Anterior cingulate cortex (tissue), 58 donors: ENCODE measurements at regions not wholly inside any gene's neighbourhood (a gene's known extent, or its start where the extent isn't known, plus 50 kb on each side); places are given as distances from the start of the nearest gene placed in this dataset.
"Not testable (repeated sequence)": the region's sequence is repeated elsewhere in the genome, so short reads cannot be mapped to it uniquely, and the experiment has no call there.

Experiments used
- DNase-seq, 58 donors: peaks; one replicate each; lab custom pipeline; 2025; lab: John Stamatoyannopoulos, UW

DNA sequence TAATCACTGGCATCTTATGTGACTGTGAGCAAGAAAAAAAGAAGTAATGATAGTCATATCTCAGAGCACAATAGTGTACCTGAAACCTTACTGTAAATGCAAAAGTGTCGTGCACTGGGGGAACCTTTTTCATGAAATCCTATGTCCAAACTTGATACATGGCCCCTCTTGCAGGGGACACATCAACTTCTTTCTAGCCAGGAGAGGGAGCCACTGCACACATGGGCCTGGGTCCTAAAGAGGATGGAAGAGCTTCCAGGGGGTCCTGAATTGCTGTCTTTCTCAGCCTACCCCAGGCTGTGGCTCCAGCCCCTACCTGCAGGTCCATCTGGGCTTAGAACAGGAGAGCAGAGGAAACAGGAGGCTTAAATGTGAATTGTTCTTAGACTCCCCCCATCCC lies 165.7 kb downstream of the SOD2 start:
- no peak for DNase-seq

DNA sequence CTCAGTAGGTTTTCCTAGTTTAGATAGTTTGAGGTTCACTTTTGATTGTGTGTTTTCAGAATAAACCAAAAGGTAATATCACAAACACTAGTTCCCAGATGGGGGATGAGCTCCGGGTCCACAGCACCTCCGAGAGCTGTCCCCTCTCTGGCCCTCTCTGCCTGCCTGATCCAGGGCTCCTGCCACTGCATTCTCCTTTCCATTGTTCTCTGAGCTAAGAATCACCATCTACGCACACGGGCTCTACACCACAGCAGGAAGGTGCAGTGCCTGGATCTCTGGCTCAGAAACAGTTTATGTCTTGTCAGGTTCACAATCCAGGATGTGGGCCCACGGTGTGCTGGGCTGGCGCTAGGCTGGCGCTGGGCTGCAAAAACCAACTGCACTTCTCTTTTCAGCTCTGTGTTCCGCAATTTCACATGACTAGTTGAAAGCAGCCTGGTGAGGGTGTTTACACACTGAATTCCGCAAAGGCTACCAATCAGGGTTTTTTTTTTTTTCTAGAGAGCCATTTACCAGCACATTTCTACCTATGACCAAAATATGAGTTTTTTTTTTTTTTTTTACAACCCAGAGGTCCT lies 167.5 kb downstream of the SOD2 start:
- no peak for DNase-seq

DNA sequence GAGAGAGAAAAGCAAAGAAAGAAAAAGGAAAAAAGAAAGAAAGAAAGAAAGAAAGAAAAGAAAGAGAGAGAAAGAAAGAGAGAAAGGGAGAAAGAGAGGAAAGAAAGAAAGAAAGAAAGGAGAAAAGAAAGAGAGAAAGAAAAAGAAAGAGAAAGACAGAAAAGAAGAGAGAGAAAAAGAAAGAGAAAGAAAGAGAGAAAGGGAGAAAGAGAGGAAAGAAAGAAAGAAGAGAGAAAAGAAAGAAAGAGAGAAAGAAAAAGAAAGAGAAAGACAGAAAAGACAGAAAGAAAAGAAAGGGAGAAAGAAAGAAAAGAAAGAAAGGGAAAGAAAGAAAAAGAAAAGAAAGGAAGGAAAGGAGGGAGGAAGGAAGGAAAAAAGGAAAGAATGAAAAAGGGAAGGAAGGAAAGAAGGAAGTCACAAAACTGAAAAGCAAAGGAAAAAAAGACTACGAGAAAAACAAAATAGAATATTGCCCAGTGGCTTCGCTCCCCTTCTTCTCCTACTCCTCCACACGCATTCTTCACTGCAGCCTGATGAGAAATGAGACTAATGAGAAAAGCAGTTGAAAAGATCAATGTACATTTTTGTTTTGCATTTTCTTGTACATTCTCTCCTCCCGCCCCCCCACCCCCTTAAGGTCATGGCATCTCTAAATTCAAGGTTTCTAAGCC lies 170.0 kb downstream of the SOD2 start:
- DNase-seq = no peak

DNA sequence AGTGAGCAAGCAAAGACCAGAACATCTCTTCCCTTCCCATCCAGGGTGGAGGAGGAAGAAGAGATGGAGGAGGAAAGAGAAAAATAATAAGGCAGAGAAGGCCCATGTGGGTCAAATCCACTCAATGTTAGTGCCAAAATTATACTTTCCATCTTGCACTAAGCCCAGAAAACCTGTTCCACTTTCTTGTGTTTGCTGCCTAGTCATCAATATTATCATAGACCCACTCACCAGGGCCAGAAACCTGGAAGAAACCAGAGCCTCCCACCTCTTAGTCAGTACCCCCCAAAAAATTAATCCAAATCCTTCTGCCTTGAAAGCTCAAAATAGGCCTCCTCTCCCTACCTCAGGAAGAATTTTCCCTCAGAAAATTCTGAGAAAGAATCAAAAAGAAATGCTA lies 171.1 kb downstream of the SOD2 start:
- DNase-seq = no peak

DNA sequence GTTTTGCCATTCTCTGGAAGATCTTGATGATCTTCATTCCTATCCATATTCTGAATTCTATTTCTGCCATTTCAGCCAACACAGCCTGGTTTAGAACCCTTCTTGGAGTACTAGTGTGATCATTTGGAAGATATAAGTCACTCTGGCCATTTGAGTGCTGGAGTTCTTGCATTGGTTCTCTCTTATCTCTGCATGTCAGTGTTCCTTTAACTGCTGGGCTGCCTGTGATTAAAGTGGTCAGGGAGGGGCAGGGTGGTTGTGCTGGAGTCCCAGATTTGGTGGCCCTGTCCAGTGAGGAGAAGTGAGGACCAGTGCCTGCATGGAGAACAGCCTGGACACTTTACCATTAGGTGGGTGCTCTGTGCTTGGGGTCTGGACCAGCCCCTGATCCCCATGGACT lies 173.0 kb downstream of the SOD2 start:
- no peak for DNase-seq

DNA sequence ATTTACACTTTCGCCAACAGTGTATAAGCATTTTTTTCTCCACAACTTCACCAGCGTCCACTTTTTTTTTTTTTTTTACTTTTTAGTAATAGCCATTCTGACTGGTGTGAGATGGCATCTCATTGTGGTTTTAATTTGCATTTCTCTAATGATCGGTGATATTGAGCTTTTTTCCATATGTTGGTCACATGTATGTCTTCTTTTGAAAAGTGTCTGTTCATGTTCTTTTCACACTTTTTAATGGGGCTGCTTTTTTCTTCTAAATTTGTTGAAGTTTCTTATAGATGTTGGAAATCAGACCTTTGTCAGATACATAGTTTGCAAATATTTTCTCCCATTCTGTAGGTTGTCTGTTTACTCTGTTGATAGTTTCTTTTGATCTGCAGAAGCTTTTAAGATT lies 177.2 kb downstream of the SOD2 start:
- not testable (repeated sequence) for DNase-seq

DNA sequence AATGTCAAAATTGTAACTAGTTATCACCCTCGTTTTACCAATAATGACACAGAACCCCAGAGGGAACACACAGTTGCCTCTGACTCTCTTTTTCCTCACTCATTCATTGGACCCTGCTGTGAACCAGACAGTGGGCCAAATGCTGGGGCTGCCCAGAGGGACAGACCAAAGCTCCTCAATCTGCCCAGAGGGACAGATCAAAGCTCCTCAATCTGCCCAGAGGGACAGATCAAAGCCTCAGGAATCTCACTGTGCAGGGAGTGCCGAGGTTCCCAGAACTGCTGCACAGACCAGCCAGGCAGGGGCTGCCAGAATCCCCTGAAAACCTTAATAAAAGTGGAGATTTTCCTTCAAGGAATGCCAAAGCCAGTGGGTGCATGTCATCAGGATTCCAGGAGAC lies 179.1 kb downstream of the SOD2 start:
- DNase-seq = no peak

DNA sequence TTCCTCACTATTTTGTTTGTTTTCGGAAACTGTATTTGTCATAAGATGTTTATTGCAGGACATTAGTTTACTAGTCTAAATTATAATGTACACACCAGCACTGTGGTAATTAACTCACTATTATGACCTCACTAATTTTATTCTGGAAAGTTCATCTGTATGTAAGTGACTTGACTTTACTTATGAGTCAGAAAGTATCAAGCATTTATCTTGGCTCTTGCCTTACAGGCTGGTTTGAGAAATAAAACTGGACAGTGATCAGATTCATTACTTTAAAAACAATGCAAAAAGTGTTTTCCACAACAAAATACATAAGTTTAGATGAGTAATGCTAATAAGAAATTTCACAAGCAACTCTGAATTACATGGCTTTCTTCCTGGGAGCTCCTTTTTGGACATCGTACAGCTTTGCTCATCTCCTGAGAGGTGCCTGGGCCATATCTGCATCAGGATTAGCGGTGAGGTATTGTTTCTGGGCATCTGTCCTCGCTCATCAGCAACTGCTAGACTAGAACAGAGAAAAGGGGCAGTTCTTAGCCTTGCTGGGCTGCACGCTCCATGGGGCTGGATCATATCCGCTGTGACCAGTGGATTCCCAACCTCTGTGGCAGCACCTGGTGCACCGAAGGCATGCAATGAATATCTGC lies 179.8 kb downstream of the SOD2 start:
- DNase-seq = no peak

DNA sequence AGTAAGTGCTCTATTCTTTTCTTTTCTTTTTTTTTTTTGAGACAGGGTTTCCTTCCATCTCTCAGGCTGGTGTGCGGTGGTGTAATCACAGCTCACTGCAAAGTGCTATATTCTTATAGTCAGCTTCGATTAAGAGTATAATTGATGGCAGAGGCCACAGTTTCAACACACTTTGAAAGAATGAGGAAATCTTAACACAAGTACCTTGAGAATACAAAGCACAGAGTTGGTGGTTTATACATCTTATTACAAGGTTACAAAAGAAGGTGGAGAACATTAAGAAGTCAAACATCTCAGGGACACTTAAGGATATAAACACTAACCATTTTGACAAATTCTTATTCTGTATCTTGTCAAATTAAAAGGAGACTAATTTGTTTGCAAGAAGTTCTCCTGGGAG lies 180.5 kb downstream of the SOD2 start:
- no peak for DNase-seq

DNA sequence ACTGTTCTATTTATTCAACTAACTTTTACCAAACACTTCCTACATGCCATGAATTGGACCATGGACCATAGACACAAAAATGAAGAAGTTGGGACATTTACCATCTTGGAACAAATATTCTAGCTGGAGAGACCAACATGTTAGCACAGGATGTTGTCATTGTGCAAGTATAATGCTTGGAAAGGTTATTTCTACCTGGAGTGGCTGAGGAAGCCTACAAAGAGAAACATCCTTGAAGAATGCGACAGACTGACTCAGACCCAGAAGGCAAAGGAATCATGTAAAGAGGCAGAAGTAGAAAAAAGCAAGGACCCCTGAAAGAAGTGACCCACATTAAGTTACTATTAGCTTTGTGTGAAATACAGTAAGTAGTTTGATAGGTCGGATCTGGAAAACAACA lies 180.9 kb downstream of the SOD2 start:
- DNase-seq = no peak

DNA sequence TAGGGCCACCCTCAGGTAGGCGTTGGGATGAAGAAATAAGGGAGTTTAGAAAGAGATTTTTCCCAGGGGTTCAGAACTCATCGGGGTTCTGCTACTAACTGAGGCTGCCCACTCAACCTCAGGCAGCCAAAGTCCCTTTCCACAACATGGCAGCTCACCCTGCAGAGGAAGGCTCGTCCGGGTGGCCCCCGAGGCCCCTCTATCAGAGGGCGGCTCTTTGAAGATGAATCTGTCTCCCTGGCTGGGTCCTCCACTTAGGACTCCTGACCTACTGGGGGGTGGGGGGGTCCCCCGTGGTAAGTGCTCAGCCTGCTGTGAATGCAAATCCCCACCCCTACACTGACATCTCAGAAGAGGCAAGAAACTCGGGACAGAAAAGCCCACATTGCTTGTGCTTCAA lies 182.9 kb downstream of the SOD2 start:
- no peak for DNase-seq

DNA sequence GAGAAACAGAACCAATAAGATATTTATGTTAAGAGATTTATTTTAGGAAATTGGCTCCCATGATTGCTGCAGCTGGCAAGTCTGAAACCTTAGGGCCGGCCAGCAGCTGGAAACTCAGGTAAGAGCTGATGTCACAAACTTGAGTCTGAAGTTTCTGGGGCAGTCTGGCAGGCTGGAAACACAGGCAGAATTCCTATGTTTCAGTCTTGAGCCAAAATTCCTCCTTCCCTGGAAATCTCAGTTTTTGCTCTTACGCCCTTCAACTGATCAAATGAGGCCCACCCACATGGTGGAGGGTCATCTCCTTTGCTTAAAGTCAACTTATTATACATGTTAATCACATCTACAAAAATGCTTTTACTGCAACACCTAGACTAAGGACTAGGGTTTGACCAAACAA lies 184.1 kb downstream of the SOD2 start:
- DNase-seq = no peak

DNA sequence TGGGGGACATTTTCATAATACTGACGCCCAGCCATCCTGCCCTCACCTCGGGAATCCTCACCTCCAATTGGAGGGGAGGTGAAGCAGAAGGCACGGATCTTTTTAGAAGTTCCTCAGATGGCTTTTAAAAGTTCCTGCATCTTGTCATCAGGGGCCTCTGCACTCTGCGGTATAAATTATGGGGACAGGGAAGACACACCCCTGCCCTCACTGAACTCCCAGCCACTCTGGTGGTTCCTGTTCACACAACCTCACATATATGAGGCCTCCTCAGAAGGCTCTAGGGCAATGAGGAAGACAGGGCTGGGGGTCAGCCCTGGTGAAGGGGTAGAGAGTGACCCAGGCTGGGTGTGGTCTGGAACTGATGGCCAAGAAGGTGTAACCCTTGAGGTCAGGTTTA lies 187.0 kb downstream of the SOD2 start:
- DNase-seq = no peak

DNA sequence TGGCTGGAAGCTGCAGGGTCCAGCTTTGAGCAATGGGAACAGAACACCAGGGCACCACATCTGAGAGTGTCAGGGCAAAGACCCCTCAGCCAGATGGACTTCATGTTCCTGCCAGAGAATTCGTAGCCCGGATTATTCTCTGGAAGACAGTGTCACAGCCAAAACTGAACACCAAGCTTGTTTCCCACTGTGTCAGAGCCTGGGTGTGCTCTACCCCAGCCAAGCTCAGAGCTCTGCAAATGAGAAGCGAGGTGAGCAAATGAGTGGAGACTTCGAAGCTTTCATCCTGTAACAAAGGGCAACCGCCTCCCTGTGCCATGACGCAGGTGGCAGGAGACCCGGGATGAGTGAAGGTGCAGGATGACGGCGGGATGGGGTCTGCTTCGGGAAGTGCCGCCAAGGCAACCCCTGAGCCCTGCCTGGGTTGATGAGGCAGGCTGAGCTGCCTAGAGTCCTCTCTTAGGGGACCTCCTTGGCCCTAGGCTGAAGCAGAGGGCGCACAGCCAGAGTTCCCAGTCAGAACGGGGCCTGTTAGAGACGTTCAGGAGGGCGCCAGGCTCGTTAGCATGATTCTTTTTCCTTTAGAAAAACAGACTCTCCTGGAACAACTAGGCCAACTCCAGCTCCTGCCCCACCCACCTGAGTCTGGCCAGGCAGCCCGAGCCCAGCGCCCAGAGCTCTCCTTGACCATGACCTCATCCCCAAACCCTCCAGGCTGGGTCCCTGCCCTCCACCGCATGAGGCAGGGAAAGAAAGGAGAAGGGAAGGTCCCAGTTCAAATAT lies 187.7 kb downstream of the SOD2 start:
- DNase-seq = peak in 15 of 58 donors; percentile 12 to 72 (median 18)

DNA sequence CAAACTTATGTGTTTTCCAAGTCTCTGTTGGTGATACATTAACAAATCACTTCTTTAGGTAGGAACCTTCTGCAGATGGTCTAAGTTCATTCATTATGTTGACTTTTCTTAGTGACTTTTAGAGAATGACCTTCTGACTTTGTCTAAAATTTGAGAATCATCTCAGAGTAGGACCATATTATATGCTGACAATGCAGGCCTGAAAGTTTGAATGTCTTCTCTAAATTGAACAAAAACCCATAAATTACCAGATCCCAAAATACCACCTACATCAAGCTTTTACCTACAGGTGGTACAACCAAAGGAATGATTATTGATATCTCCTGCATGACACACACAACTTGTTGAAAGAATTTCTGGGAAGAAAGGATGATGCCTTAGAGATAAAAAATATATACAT lies 191.5 kb downstream of the SOD2 start:
- no peak for DNase-seq

DNA sequence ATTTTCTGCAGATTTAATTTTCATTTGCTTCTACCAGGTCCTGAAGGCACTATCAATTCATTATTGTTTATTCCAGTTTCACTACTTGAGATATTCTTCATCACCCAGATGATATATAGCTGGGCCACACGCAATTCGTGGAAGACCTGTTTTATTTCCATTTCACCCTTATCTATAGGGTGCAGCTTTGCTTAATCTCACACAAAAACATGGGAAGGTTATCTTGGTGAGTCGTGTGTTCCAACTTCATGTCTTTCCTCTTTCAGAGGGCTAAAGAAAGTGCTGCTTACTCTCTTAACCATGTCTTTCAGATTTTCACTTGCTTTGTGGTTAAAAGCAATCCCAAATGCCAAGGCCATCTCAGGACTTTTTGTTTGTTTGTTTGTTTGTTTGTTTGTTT lies 194.0 kb downstream of the SOD2 start:
- no peak for DNase-seq

DNA sequence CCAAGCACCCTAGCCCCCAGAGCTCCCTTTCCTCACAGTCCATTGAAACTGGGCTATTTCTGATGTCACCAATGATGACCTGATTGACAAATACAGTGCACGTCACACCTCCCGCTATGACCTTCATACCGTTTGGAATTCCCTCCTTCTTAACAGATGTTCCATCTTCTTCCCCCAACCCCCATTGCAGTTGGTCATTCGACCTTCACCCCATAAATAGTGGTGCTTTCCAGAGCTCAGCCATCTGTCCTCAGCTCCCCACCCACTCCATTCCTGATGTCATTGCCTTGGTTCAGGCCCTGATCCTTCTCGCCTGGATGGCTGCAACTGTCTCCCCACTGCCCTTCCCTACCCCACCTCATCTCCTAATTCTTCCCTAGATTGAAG lies 198.5 kb downstream of the SOD2 start:
- DNase-seq = no peak

DNA sequence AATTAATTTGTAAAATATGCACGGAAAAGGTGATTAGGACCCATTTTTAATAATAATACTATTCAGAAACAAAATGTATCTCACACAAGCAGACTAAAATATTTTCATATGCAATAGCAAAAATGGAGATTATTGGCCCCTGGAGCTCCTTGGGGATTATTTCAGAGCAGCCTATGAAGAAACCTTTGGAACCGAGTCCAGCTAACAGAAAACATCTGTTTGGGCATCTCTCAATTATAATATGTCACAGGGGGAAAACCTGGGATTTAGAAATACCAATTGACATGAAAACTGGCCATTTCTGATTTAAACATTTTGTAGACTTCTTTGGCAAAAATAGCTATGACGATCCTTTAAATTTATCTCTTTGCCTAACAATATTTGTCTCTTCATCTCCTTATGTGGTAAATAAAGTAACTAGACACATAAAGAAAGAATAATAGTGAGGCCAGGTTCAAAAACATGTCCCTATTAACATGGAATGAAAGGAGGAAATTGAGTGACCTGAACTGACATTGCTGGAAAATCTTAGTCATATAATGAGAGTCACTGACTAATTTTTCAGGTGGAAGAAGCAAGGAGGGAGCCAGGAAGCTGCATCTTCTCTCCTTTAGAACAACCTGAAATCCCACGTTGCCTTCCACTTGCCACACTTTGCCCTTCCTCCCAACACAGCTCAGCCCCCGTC lies 199.0 kb downstream of the SOD2 start:
- DNase-seq = no peak

DNA sequence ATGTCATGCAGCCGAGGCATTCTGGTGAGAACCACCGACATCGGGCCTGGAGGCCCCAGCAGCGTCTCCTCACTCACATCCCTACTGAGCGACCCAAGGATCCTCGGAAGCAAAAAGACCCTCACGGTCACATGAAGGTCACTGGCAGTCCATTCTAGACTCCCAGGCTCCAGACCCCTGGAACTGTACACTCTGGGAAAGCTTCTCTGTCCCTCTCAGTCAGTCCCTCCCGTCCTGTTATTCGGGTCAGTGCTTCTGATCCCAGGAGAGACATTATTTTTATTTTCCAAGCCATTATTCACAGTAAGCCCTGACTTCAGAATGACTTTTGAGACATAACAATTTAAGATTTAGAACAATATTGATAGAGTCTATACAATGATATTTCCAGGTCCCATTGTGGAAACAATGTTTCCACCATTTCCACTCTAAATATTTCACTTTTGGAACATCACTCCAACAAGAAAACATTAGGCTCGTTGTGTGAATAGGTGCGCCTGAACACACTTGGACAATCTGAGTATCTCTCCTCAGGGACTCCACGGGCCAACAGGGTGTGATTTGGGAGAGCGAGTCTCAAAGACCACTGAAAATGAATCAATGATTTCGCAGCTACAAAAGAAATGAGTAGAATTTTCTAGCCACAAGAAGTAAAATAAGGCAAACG lies 199.7 kb downstream of the SOD2 start:
- DNase-seq = no peak

DNA sequence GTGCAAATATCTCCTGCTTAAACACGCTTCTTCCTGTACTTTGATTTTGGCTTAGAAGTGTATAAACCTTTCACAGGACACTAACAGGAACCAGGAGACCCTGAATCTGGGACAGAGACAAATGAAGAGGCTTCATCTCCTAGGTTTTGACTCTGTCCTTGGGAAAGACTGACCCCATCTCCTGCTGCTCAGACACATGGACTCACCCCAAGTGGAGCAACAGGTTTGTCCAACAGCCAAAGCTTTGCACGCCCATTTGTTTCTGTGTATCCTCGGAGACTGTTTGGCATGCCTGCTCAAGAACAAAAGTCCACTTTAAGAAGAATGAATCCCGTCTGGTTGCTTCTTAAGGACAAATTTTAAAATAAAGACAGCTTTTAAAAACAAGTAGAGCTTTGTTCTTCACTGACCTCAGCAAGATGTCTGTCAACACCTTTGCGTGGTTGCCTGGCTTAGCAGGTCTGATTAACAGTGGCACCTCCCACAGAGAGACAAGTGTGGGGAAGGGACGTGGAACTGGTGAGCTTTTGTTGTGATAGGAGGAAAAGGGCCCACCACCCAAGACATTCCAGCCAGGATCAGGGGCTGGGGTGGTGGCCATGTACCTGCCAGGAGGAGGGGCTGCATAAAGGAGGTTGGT lies 202.6 kb downstream of the SOD2 start:
- peak in 19 of 58 donors; percentile 3 to 47 (median 17) for DNase-seq
